Activated CD8-positive, alpha-beta T cell treated with anti-CD3 and anti-CD28 coated beads for 36 hours (primary cell): ENCODE measurements at regions not wholly inside any gene's neighbourhood (a gene's known extent, or its start where the extent isn't known, plus 50 kb on each side); places are given as distances from the start of the nearest gene placed in this dataset.

Experiments used
- ATAC-seq: fragments of 200-7000 bp; cut with Tn5 transposase; one replicate; pipeline ENCODE4 v1.10.0; 2021; ENCODE audit warnings: mild to moderate bottlenecking, moderate library complexity
- CTCF ChIA-PET: fragments of 350-600 bp; sonication (Branson Sonifier 250); formaldehyde crosslinking; loops from one replicate; lab custom pipeline; 2021; ENCODE audit warnings: antibody characterized with exemption; lab: Charles Lee
- POLR2A ChIA-PET: fragments of 350-600 bp; sonication (Branson Sonifier 250); formaldehyde crosslinking; loops from one replicate; lab custom pipeline; 2021; ENCODE audit warnings: antibody characterized with exemption; lab: Charles Lee
- DNase-seq: peaks from one replicate; pipeline ENCODE4 v3.0.0-alpha.2; 2020
- H3K27ac Mint-ChIP-seq: one replicate; pipeline ENCODE4 v1.8.0; 2021; ENCODE audit warnings: mild to moderate bottlenecking, mixed read lengths
- H3K27me3 Mint-ChIP-seq: one replicate; pipeline ENCODE4 v1.8.0; 2021; ENCODE audit warnings: mixed read lengths
- H3K36me3 Mint-ChIP-seq: one replicate; pipeline ENCODE4 v1.8.0; 2021; ENCODE audit warnings: low read depth, mixed read lengths
- H3K4me1 Mint-ChIP-seq: one replicate; pipeline ENCODE4 v1.8.0; 2021; ENCODE audit warnings: low read depth, mixed read lengths
- H3K4me3 Mint-ChIP-seq: one replicate; pipeline ENCODE4 v1.8.0; 2021; ENCODE audit warnings: mild to moderate bottlenecking, moderate library complexity, mixed read lengths
- H3K9me3 Mint-ChIP-seq: one replicate; pipeline ENCODE4 v1.8.0; 2021; ENCODE audit warnings: mixed read lengths
- intact Hi-C: fragments of 100-400 bp; cut with micrococcal nuclease; formaldehyde crosslinking; loops from one replicate; pipeline ENCODE4 v1.10.0; 2022
- TF ChIP-seq, protein P1 (sequence below): fragments of 200-600 bp; IDR thresholded peaks from one replicate; pipeline ENCODE4 v1.8.0; 2022; ENCODE audit warnings: antibody characterized with exemption, mild to moderate bottlenecking

DNA sequence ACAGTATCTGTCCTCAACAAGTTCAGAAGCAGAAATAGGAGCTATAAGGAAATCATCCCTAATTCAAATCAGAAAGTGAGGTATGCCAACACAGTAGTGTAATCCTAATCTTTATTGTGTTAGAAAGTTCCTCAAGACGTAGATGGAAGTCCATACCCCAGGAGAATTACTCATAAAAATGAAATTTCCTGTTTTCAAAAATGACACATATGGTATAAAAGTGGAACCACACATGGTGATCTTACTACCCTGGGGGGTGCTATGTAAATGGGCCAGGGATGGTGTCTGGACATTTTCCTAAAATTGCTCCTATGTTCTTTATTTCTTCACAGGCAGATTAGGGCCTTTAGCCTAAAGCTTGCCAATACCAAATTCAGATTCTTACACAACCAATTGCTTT, 204.1 kb downstream of the ARRDC4 start:
- CTCF ChIA-PET = no interaction called here
- H3K36me3 Mint-ChIP-seq = no peaks in the 10 kb centered on the region
- H3K27me3 Mint-ChIP-seq = peaks cover 2% of the 10 kb centered on the region
- no peak overlapping the region for H3K4me3 Mint-ChIP-seq
- intact Hi-C loops = no loop called here
- DNase-seq (no peak), ATAC-seq (no peak)
- H3K27ac Mint-ChIP-seq = no peak overlapping the region
- POLR2A ChIA-PET = no interaction called here
- peaks cover 4% of the 10 kb centered on the region for H3K4me1 Mint-ChIP-seq
- no peaks in the 10 kb centered on the region for H3K9me3 Mint-ChIP-seq
- TF ChIP-seq, protein P1, sequence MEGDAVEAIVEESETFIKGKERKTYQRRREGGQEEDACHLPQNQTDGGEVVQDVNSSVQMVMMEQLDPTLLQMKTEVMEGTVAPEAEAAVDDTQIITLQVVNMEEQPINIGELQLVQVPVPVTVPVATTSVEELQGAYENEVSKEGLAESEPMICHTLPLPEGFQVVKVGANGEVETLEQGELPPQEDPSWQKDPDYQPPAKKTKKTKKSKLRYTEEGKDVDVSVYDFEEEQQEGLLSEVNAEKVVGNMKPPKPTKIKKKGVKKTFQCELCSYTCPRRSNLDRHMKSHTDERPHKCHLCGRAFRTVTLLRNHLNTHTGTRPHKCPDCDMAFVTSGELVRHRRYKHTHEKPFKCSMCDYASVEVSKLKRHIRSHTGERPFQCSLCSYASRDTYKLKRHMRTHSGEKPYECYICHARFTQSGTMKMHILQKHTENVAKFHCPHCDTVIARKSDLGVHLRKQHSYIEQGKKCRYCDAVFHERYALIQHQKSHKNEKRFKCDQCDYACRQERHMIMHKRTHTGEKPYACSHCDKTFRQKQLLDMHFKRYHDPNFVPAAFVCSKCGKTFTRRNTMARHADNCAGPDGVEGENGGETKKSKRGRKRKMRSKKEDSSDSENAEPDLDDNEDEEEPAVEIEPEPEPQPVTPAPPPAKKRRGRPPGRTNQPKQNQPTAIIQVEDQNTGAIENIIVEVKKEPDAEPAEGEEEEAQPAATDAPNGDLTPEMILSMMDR = no peak

DNA sequence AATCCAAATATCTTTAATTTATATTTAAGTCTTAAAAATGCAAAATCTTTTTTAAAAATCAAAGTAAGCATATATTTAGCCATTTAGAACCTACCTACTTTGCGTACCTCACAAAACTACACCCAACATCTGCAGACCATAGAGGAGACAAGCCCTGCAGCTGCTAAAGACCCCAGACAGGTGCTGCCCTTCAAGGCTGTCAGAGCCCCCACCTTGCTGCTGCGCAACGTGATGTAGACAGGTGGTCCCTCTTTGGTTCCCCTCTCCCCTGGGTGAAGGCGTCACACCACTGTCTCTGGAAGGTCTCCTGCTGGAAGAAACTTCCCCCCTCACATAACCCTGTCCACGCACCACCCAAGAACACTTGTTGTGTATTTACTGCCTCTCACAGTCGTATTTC, 204.5 kb downstream of the ARRDC4 start:
- ATAC-seq = no peak
- Mint-ChIP-seq H3K36me3 (no peaks in the 10 kb centered on the region), H3K4me3 (no peak overlapping the region), H3K9me3 (no peaks in the 10 kb centered on the region), H3K27ac (no peak overlapping the region), H3K27me3 (peaks cover 2% of the 10 kb centered on the region), H3K4me1 (peaks cover 4% of the 10 kb centered on the region)
- intact Hi-C loops = no loop called here
- CTCF ChIA-PET = no interaction called here
- TF ChIP-seq, protein P1 = no peak
- POLR2A ChIA-PET = no interaction called here
- DNase-seq = no peak

DNA sequence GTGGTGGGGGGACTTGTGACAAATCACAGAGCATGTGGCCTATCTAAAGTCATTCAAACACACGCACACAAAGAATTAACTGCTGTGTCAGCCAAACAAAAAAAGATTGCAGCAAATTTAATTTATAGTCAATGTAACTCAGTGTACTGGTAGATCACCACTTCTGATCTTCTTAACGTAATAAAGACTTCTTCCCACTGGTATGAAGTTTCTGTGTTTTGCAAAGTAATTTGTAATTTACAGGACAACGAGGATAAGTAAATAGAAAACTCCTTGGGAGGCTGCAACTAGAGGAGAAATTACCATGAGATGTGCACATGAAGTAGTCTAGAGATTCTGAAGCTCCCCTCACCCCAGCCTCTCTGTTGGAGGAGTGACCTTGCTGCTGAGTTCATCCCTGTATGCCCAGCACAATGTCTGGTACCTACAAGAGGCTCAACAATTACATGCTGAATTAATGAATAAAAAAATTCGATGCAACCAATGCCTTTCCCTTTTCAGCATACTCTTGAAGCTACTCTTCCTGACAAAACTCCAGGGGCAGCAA, 207.3 kb downstream of the ARRDC4 start:
- intact Hi-C loops = no loop called here
- Mint-ChIP-seq H3K9me3 (no peaks in the 10 kb centered on the region), H3K4me1 (no peaks in the 10 kb centered on the region), H3K36me3 (no peaks in the 10 kb centered on the region), H3K27ac (no peak overlapping the region), H3K27me3 (peaks cover 2% of the 10 kb centered on the region), H3K4me3 (no peak overlapping the region)
- POLR2A ChIA-PET = interaction anchor here (1.6 kb wide), 1 partner anchor 120 kb away, joined by 3 read pairs; no protein-coding TSS in a partner anchor
- CTCF ChIA-PET = interaction anchor here (0.6 kb wide), 1 partner anchor 36 kb away, joined by 3 read pairs; no protein-coding TSS in a partner anchor
- ATAC-seq (no peak), DNase-seq (no peak)
- TF ChIP-seq, protein P1 = no peak

DNA sequence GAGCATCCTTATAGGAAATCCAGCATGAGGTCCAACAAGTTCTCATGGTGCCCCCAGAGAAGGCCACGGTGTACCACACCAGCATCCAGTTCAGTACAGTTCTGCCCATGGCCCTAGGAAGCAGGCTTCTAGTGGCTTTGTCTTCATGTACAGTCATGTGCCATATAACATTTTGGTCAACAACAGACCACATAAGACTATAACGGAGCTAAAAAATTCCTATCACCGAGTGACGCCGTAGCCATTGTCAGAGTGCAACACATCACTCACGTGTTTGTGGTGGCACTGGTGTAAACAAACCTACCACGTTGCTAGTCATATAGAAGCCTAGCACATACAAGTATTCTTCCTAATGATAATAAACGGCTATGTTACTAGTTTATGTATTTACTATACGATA, 209.0 kb downstream of the ARRDC4 start:
- intact Hi-C loops = no loop called here
- ChIA-PET CTCF (no interaction called here), POLR2A (no interaction called here)
- Mint-ChIP-seq H3K4me1 (no peaks in the 10 kb centered on the region), H3K27ac (no peak overlapping the region), H3K27me3 (peaks cover 2% of the 10 kb centered on the region), H3K9me3 (no peaks in the 10 kb centered on the region), H3K4me3 (no peak overlapping the region), H3K36me3 (no peaks in the 10 kb centered on the region)
- ATAC-seq (no peak), DNase-seq (no peak)
- TF ChIP-seq, protein P1 = no peak

DNA sequence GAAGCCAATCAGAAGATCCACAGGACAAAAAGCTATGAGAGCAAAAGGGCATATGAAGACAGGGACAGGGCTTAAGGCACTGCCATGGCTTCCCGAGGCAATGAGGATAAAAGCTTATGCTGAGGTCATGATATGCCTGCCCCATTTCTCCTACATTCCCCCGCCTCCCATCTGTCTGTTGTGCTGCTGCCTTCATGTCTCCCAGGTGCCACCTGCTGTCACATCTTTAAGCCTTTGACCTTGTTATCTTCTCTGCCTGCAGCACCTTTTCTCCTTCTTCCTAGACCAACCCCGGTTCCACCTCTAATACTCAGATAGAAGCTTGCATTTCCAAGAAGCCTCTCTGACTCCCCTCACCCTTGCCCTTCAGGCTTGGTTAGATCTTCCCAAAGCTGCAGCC, 213.8 kb downstream of the ARRDC4 start:
- DNase-seq = no peak

More for the DNA sequence above, 213.8 kb downstream of the ARRDC4 start:
- TF ChIP-seq, protein P1 = no peak
- ChIA-PET POLR2A (no interaction called here), CTCF (no interaction called here)
- Mint-ChIP-seq H3K4me1 (peaks cover 6% of the 10 kb centered on the region), H3K9me3 (no peaks in the 10 kb centered on the region), H3K4me3 (no peak overlapping the region), H3K27ac (no peak overlapping the region), H3K36me3 (no peaks in the 10 kb centered on the region), H3K27me3 (peaks cover 8% of the 10 kb centered on the region)
- intact Hi-C loops = no loop called here
- ATAC-seq = no peak
